Panc1 (cell line): ENCODE measurements at regions not wholly inside any gene's neighbourhood (a gene's known extent, or its start where the extent isn't known, plus 50 kb on each side); places are given as distances from the start of the nearest gene placed in this dataset.
"Not testable (repeated sequence)": the region's sequence is repeated elsewhere in the genome, so short reads cannot be mapped to it uniquely, and the experiment has no call there.

Source experiments
- POLR2AphosphoS5 ChIP-seq: IDR thresholded peaks from 2 replicates; pipeline ENCODE4 v1.6.1; 2012; ENCODE audit warnings: mild to moderate bottlenecking, low read depth, low read length, moderate library complexity
- SIN3A ChIP-seq: IDR thresholded peaks from 2 replicates; pipeline ENCODE4 v1.6.1; 2012; ENCODE audit warnings: low read depth, mild to moderate bottlenecking, low read length, moderate library complexity, borderline replicate concordance; ENCODE audit not compliant: insufficient read depth
- TF ChIP-seq, protein P1 (sequence below): fragments of 450-650 bp; IDR thresholded peaks from 2 replicates; pipeline ENCODE4 v1.5.1; 2017; ENCODE audit warnings: mild to moderate bottlenecking
- TF ChIP-seq, protein P2 (sequence below), 2 experiments: IDR thresholded peaks; 2 replicates each; pipeline ENCODE4 v1.6.1; 2011 to 2012; ENCODE audit warnings: low read depth in 2 of 2, control low read depth in 1 of 2, low read length in 1 of 2, mild to moderate bottlenecking in 1 of 2, moderate library complexity in 1 of 2; ENCODE audit not compliant: insufficient read depth in 1 of 2

DNA sequence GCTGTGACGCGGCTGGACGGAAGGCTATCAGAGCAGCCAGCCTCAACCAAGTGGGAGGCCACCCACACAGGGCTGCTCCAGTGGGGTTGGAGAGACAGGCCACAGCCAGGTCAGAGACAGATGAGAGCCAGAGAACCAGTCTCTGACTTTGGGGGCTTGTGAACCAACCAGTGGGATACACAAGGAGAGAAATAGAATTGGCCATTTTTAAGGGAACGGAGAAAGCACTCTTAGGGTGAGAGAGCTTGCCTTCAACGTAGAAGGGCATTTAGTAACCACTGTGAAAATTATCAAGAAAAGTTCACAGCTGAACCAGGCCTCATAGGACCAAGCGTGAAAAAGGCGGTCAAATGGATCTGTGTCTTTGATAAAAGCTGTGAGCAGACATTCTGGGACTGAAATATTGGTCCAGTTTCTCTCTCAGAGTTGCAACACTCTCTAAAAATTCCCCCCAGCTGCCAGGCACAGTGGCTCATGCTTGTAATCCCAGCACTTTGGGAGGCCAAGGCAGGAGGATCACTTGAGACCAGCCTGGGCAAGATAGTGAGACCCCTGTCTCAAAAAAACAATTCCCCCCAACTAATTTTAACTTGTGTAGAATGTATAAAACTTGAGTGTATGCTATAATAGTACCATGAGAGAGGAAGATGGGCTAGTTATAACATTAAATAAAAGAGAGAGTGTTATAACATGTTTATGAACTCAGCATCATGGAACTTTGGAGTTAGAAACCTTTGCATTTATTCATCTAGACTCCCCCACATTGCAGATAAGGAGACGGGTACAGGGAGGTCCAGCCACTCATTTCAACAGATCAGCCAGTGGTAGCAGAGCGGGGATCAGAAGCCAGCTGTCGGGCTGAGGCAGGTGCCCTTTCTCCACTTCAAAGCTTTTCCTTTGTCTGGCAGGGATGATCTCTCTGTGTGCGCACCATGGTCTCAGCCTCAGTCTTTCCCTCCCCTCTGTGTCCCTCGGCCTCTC is 132.2 kb downstream of the NPIPB11 start:
- TF ChIP-seq POLR2AphosphoS5, SIN3A: not testable (repeated sequence)
- TF ChIP-seq, protein P1, sequence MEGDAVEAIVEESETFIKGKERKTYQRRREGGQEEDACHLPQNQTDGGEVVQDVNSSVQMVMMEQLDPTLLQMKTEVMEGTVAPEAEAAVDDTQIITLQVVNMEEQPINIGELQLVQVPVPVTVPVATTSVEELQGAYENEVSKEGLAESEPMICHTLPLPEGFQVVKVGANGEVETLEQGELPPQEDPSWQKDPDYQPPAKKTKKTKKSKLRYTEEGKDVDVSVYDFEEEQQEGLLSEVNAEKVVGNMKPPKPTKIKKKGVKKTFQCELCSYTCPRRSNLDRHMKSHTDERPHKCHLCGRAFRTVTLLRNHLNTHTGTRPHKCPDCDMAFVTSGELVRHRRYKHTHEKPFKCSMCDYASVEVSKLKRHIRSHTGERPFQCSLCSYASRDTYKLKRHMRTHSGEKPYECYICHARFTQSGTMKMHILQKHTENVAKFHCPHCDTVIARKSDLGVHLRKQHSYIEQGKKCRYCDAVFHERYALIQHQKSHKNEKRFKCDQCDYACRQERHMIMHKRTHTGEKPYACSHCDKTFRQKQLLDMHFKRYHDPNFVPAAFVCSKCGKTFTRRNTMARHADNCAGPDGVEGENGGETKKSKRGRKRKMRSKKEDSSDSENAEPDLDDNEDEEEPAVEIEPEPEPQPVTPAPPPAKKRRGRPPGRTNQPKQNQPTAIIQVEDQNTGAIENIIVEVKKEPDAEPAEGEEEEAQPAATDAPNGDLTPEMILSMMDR, result not testable (repeated sequence)
- TF ChIP-seq, protein P2, sequence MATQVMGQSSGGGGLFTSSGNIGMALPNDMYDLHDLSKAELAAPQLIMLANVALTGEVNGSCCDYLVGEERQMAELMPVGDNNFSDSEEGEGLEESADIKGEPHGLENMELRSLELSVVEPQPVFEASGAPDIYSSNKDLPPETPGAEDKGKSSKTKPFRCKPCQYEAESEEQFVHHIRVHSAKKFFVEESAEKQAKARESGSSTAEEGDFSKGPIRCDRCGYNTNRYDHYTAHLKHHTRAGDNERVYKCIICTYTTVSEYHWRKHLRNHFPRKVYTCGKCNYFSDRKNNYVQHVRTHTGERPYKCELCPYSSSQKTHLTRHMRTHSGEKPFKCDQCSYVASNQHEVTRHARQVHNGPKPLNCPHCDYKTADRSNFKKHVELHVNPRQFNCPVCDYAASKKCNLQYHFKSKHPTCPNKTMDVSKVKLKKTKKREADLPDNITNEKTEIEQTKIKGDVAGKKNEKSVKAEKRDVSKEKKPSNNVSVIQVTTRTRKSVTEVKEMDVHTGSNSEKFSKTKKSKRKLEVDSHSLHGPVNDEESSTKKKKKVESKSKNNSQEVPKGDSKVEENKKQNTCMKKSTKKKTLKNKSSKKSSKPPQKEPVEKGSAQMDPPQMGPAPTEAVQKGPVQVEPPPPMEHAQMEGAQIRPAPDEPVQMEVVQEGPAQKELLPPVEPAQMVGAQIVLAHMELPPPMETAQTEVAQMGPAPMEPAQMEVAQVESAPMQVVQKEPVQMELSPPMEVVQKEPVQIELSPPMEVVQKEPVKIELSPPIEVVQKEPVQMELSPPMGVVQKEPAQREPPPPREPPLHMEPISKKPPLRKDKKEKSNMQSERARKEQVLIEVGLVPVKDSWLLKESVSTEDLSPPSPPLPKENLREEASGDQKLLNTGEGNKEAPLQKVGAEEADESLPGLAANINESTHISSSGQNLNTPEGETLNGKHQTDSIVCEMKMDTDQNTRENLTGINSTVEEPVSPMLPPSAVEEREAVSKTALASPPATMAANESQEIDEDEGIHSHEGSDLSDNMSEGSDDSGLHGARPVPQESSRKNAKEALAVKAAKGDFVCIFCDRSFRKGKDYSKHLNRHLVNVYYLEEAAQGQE (IDR thresholded peaks at IDR 0.05; ENCODE audit: insufficient read depth in 1 of 2, low read depth in 2 of 2, low read length in 1 of 2), result not testable (repeated sequence)
